ENCODE measurements at regions not wholly inside any gene's neighbourhood (a gene's known extent, or its start where the extent isn't known, plus 50 kb on each side); places are given as distances from the start of the nearest gene placed in this dataset.

DNA sequence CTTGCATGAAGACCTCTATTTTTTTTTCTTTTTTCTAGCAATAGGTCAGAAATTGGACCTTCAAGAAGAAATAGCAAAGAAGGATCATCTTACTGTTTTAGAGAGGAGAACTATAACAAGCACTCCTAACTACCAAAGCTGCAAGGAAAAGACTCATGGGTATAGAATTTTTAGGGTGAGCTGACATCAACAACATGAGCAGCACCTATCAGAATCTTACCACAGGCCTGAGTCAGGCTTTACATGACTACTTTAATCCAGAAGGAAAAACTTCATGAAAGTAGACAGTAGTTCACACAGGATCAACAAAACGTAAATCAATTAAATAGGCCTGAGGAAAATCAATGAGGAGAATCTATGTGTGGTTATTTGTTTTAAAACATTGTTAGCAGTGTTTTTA lies 130.5 kb downstream of the FAM76B start:
- no peak for FAIRE-seq
- 94% methylated on average over 1 of the region's 1 CpG; no CpG with 5 or more reads in 1 of the 2 experiments for WGBS, 2 experiments (ENCODE audit: extremely low coverage in 1 of 2, insufficient coverage in 1 of 2, insufficient read length in 1 of 2, insufficient replicate concordance in 2 of 2, low coverage in 1 of 2, low lambda C conversion rate in 2 of 2, missing lambda C conversion rate in 1 of 2)

More for the DNA sequence above, 130.5 kb downstream of the FAM76B start:
- Histone ChIP-seq H3K79me1 (ENCODE audit: low read depth, low read length) (no peaks in the 10 kb centered on the region), H2BK5ac (ENCODE audit: low read depth, low read length) (no peak overlapping the region), H3K23ac (ENCODE audit: insufficient read length) (no peak overlapping the region), H3K27ac (ENCODE audit: low read depth, low read length) (no peak overlapping the region), H3K27me3 (replicated peaks in 1 of 4; ENCODE audit: control insufficient read depth in 3 of 4, extremely low read depth in 1 of 4, insufficient read depth in 3 of 4, low read length in 3 of 4) (no peaks in the 10 kb centered on the region), H3K79me2 (ENCODE audit: control insufficient read depth in 1 of 2, insufficient read depth in 2 of 2, low read length in 2 of 2) (no peaks in the 10 kb centered on the region), H2BK120ac (replicated peaks; ENCODE audit: low read depth, low read length) (no peak overlapping the region), H3K56ac (replicated peaks; ENCODE audit: insufficient read length, low read depth, low read length) (no peak overlapping the region), H3K36me3 (ENCODE audit: control insufficient read depth in 2 of 4, insufficient read depth in 4 of 4, low read length in 3 of 4) (no peaks in the 10 kb centered on the region), H2AFZ (ENCODE audit: low read length) (no peak overlapping the region), H3K4me2 (ENCODE audit: insufficient read depth in 1 of 2, low read depth in 2 of 2, low read length in 2 of 2) (no peak overlapping the region), H4K8ac (ENCODE audit: extremely low read depth, insufficient read depth, low read length) (no peak overlapping the region), H2BK12ac (ENCODE audit: low read depth, low read length) (no peak overlapping the region), H3K4ac (replicated peaks; ENCODE audit: insufficient read length, low read depth, low read length) (no peak overlapping the region), H2BK15ac (ENCODE audit: low read length) (no peak overlapping the region), H3K23me2 (ENCODE audit: low read depth, low read length) (no peaks in the 10 kb centered on the region), H4K20me1 (replicated peaks in 1 of 2; ENCODE audit: control insufficient read depth in 1 of 2, insufficient read depth in 2 of 2, low read length in 2 of 2) (no peaks in the 10 kb centered on the region), H3K4me1 (replicated peaks in 1 of 4; ENCODE audit: control insufficient read depth in 3 of 4, insufficient read depth in 4 of 4, low read length in 3 of 4) (no peaks in the 10 kb centered on the region), H3K9ac (replicated peaks in 1 of 4; ENCODE audit: extremely low read depth in 1 of 4, low read depth in 3 of 4, low read length in 3 of 4) (no peak overlapping the region), H3K18ac (ENCODE audit: extremely low read depth, low read length) (no peak overlapping the region), H4K91ac (replicated peaks; ENCODE audit: insufficient read length, low read length) (no peak overlapping the region), H3K9me3 (ENCODE audit: insufficient read depth in 2 of 2, low read depth in 1 of 2, low read length in 1 of 2) (no peaks in the 10 kb centered on the region), H4K5ac (ENCODE audit: insufficient read length, low read depth, low read length) (no peak overlapping the region), H3K4me3 (ENCODE audit: extremely low read depth in 1 of 4, insufficient read depth in 2 of 4, low read depth in 3 of 4, low read length in 4 of 4) (no peak overlapping the region), H2AK5ac (ENCODE audit: low read depth, low read length) (no peak overlapping the region), H3K14ac (ENCODE audit: insufficient read length) (no peak overlapping the region), H2BK20ac (ENCODE audit: low read length) (no peak overlapping the region)
- TF ChIP-seq CBX5 (IDR thresholded peaks at IDR 0.05; ENCODE audit: low read depth, low read length) (no peak), POLR2AphosphoS5 (IDR thresholded peaks at IDR 0.05; ENCODE audit: low read depth, low read length) (no peak), RAD21 (IDR thresholded peaks at IDR 0.05 in 1 of 2, conservative IDR thresholded peaks at IDR 0.05 in 1 of 2; ENCODE audit: low read depth in 2 of 2, low read length in 2 of 2) (no peak), GTF2F1 (IDR thresholded peaks at IDR 0.05; ENCODE audit: borderline replicate concordance, low read depth, low read length) (no peak), SP4 (IDR thresholded peaks at IDR 0.05; ENCODE audit: low read length) (no peak), SIRT6 (IDR thresholded peaks at IDR 0.05; ENCODE audit: low read length) (no peak)
- ChIA-PET POLR2A (ENCODE audit: partially characterized antibody) (no interaction called here), CTCF (ENCODE audit: partially characterized antibody) (no interaction called here)
- DNase-seq (ENCODE audit: low read depth in 1 of 2, low spot score in 2 of 2) = no peak
